Spleen (tissue), 7 donors: ENCODE measurements at regions not wholly inside any gene's neighbourhood (a gene's known extent, or its start where the extent isn't known, plus 50 kb on each side); places are given as distances from the start of the nearest gene placed in this dataset.

ENCODE experiments used
- POLR2A ChIP-seq, 3 donors: fragments of 450-650 bp; IDR thresholded peaks; one replicate each; pipeline ENCODE4 v1.5.1; 2017; ENCODE audit warnings: antibody characterized with exemption in 3 of 3, mild to moderate bottlenecking in 1 of 3
- POLR2AphosphoS5 ChIP-seq, 3 donors: sonication (generic); formaldehyde crosslinking; IDR thresholded peaks; one replicate each; pipeline ENCODE4 v1.5.1; 2017; ENCODE audit warnings: antibody characterized with exemption in 3 of 3
- TF ChIP-seq, protein P1 (sequence below), 11 experiments: fragments of 200-600 bp in 7 of 11; fragments of 450-650 bp in 4 of 11; sonication (generic) in 4 of 11; IDR thresholded peaks in 8 of 11; conservative IDR thresholded peaks in 3 of 11; 1 replicate in 7 of 11; 2 replicates in 4 of 11; pipeline versions ENCODE4 v1.4.0 to v1.8.0; 2016 to 2021; ENCODE audit warnings: antibody characterized with exemption in 11 of 11, inconsistent platforms in 4 of 11, mild to moderate bottlenecking in 1 of 11
- donor health status: DM: no; HTN: no; CAD: no; lungs with moderate emphysema.
- donor health status: DM: no; HTN: no; CAD: no.
- donor health status: DM: no; HTN: no; CAD: no.

- TF ChIP-seq, protein P1, sequence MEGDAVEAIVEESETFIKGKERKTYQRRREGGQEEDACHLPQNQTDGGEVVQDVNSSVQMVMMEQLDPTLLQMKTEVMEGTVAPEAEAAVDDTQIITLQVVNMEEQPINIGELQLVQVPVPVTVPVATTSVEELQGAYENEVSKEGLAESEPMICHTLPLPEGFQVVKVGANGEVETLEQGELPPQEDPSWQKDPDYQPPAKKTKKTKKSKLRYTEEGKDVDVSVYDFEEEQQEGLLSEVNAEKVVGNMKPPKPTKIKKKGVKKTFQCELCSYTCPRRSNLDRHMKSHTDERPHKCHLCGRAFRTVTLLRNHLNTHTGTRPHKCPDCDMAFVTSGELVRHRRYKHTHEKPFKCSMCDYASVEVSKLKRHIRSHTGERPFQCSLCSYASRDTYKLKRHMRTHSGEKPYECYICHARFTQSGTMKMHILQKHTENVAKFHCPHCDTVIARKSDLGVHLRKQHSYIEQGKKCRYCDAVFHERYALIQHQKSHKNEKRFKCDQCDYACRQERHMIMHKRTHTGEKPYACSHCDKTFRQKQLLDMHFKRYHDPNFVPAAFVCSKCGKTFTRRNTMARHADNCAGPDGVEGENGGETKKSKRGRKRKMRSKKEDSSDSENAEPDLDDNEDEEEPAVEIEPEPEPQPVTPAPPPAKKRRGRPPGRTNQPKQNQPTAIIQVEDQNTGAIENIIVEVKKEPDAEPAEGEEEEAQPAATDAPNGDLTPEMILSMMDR (IDR thresholded peaks at IDR 0.05 in 8 of 11, conservative IDR thresholded peaks at IDR 0.05 in 3 of 11), result no peak
- TF ChIP-seq POLR2A (IDR thresholded peaks at IDR 0.05) (no peak), POLR2AphosphoS5 (IDR thresholded peaks at IDR 0.05) (no peak)
Measured at GRCh38 chr9:102842423-102842822, 152.7 kb upstream of the CYLC2 start.
